Lower lobe of right lung (tissue), 2 donors: ENCODE measurements at regions not wholly inside any gene's neighbourhood (a gene's known extent, or its start where the extent isn't known, plus 50 kb on each side); places are given as distances from the start of the nearest gene placed in this dataset.

Experiments
- ATAC-seq, 2 donors: fragments of 200-7000 bp; cut with Tn5 transposase; one replicate each; pipeline ENCODE4 v1.9.1; 2020 to 2022; ENCODE audit warnings: mild to moderate bottlenecking in 2 of 2, moderate library complexity in 2 of 2
- DNase-seq: peaks from one replicate; pipeline ENCODE4 v3.0.0-alpha.2; 2020
- H3K27ac ChIP-seq: fragments of 200-600 bp; one replicate; pipeline ENCODE4 v1.8.0; 2022
- H3K27me3 ChIP-seq: fragments of 200-600 bp; one replicate; pipeline ENCODE4 v1.8.0; 2022; ENCODE audit warnings: low read depth
- H3K36me3 ChIP-seq: fragments of 200-600 bp; one replicate; pipeline ENCODE4 v1.8.0; 2022; ENCODE audit warnings: mild to moderate bottlenecking
- H3K4me1 ChIP-seq: fragments of 200-600 bp; one replicate; pipeline ENCODE4 v1.8.0; 2022
- H3K4me3 ChIP-seq: fragments of 200-600 bp; one replicate; pipeline ENCODE4 v1.8.0; 2022; ENCODE audit warnings: mild to moderate bottlenecking
- H3K9me3 ChIP-seq: fragments of 200-600 bp; one replicate; pipeline ENCODE4 v1.8.0; 2022
- intact Hi-C: fragments of 100-400 bp; cut with DNase I; formaldehyde crosslinking; loops from one replicate; pipeline ENCODE4 v1.11.0; 2022
- TF ChIP-seq, protein P1 (sequence below): fragments of 200-600 bp; IDR thresholded peaks from one replicate; pipeline ENCODE4 v1.8.0; 2022; ENCODE audit warnings: antibody characterized with exemption, mild to moderate bottlenecking
- donor health status: DM: no; HTN: yes; CAD: no; lungs with severe emphysema.

DNA sequence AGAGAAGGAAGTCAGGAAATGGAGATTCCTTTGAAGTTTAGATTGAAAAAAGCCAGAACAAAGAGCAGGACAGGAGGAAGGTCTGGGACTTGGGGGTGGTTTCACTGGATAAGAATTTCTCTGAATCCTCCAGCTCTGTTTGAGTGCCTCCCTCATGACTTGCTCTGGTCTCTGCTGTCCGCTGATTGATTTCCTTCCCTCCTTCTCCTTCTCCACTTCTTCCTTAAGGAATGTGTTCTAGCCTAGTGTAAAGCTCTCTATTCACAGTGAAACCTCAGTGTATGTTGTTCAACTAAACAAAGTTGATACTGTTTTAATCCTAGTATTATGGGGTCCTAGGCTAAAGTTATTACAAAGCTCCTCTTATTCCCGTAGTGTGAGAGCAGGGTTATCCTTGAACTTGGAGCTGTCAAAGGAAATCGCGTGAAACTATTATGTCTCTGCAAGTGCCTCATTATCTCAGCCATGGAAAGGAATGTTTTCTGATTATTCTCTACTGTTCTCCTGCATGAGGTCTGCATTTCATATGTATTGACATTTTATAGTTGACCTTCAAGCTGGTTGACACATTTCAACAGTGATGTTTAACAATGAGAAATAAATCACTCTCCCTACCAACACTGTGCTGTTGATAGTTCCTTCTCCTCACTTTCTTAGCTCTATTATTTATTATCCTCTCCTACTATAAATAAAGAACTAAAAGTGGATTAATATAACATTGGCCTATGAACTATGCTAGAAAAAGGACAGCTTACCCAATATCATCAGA is 82.7 kb upstream of the KCTD3 start:
- H3K4me1 ChIP-seq, result no peaks in the 10 kb centered on the region
- no peaks in the 10 kb centered on the region for H3K36me3 ChIP-seq
- no peak overlapping the region for H3K4me3 ChIP-seq
- ATAC-seq, result no peak
- TF ChIP-seq, protein P1, sequence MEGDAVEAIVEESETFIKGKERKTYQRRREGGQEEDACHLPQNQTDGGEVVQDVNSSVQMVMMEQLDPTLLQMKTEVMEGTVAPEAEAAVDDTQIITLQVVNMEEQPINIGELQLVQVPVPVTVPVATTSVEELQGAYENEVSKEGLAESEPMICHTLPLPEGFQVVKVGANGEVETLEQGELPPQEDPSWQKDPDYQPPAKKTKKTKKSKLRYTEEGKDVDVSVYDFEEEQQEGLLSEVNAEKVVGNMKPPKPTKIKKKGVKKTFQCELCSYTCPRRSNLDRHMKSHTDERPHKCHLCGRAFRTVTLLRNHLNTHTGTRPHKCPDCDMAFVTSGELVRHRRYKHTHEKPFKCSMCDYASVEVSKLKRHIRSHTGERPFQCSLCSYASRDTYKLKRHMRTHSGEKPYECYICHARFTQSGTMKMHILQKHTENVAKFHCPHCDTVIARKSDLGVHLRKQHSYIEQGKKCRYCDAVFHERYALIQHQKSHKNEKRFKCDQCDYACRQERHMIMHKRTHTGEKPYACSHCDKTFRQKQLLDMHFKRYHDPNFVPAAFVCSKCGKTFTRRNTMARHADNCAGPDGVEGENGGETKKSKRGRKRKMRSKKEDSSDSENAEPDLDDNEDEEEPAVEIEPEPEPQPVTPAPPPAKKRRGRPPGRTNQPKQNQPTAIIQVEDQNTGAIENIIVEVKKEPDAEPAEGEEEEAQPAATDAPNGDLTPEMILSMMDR, result no peak
- intact Hi-C loops, result no loop called here
- no peaks in the 10 kb centered on the region for H3K9me3 ChIP-seq
- no peaks in the 10 kb centered on the region for H3K27me3 ChIP-seq
- no peak overlapping the region for H3K27ac ChIP-seq
- no peak for DNase-seq

DNA sequence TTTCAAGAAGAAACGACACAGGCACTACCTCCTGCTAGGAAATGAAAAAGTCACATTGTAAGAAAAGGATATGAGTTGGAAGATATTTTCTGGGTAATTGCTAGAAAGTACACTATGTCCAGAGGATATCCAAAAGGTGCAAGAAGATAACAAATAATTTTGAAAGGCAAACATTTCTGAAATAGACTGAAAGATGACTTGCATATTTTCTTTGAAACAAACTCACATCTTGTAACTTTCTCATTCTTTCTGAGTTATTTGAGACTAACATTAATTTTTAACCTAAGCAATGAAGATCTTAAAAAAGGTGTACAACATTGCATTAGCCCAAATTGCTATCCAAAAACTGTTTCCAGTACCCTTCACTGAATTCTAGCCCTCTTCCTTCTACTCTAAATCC is 79.6 kb upstream of the KCTD3 start:
- DNase-seq, result no peak
- TF ChIP-seq, protein P1, result no peak
- H3K9me3 ChIP-seq, result no peaks in the 10 kb centered on the region
- no peak overlapping the region for H3K27ac ChIP-seq
- intact Hi-C loops, result no loop called here
- no peak overlapping the region for H3K4me3 ChIP-seq
- H3K27me3 ChIP-seq, result no peaks in the 10 kb centered on the region
- H3K4me1 ChIP-seq, result no peaks in the 10 kb centered on the region
- no peak for ATAC-seq
- H3K36me3 ChIP-seq, result no peaks in the 10 kb centered on the region

DNA sequence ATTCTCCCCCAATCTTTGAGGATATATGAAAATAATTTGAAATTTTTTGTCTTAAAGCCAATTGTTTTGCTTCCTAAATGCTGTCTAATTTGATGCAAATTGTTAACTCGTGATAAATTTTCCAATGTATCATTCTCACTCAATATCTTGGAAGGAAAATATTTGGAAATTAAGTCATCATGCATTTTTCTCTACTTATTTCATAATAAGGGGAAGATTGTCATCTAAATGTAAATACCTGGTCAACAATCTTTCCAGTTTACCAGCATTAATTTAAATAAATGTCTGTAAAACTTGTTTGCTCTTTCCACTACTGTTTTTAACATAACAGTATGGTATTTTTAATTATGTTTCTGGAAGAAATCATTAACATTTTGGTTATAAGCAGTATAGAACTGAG is 78.3 kb upstream of the KCTD3 start:
- ATAC-seq (no peak), DNase-seq (no peak)
- H3K27me3 ChIP-seq, result no peaks in the 10 kb centered on the region
- H3K36me3 ChIP-seq, result no peaks in the 10 kb centered on the region
- intact Hi-C loops, result no loop called here
- no peak overlapping the region for H3K4me3 ChIP-seq
- no peak overlapping the region for H3K27ac ChIP-seq
- H3K4me1 ChIP-seq, result no peaks in the 10 kb centered on the region
- H3K9me3 ChIP-seq, result no peaks in the 10 kb centered on the region
- TF ChIP-seq, protein P1, result no peak

DNA sequence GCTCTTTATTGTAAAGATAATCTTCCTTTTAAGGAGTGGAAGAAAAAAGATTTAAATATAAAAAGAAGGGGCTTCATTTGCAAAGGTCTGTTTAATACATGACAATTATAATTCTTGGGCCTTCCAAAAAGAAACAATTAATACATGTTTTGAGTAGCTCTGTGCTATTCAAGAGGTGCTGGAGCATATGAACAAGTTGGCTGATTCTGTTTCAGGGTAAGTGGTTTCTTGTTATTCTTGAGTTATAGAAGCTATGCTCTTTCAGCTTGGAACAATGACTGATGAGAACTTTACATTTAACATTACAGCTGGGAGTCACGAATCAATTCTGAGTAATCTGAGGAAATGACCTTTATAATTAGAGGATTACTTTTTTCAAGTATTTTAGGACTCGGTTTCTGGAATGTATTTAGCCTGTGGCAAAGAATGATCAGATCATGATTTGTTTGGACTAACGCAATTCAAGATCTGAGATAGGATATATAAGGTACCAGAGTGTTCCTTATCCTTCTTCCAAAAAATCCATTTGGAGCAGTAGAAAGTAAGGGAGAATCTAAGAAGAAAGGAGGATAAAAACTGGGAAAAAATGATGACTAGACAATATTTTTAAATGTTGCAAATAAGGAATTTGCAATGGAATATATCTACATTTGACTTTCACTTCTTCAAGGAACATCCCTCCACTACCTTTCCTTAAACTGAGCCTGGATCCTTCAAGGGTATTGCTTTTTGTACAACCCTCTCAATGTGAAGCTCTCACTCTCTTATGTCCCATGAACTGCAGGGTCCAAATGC is 77.1 kb upstream of the KCTD3 start:
- ATAC-seq (no peak), DNase-seq (no peak)
- Histone ChIP-seq H3K9me3 (no peaks in the 10 kb centered on the region), H3K4me1 (no peaks in the 10 kb centered on the region), H3K4me3 (no peak overlapping the region), H3K27ac (no peak overlapping the region), H3K27me3 (no peaks in the 10 kb centered on the region), H3K36me3 (no peaks in the 10 kb centered on the region)
- intact Hi-C loops, result no loop called here
- TF ChIP-seq, protein P1, result no peak

DNA sequence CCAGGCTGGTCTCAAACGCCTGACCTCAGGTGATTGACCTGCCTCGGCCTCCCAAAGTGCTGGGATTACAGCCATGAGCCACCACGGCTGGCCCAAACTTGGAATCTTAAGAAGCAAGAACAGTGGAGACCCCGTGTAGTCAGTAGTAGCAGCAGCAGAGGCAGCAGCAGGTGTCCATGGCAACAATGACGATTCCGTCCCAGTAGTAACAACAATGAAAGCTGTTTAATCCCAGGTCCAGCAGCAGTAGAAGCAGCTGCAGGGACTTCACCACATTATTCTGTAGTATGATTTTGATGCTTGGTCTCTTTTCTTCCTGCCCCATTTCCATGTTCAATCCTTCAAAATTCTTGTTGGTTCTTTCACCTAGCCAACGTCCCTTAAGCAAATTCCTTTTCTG is 69.6 kb upstream of the KCTD3 start:
- intact Hi-C loops, result no loop called here
- H3K27ac ChIP-seq, result no peak overlapping the region
- no peaks in the 10 kb centered on the region for H3K27me3 ChIP-seq
- H3K4me1 ChIP-seq, result no peaks in the 10 kb centered on the region
- TF ChIP-seq, protein P1, result no peak
- H3K9me3 ChIP-seq, result no peaks in the 10 kb centered on the region
- DNase-seq (no peak), ATAC-seq (no peak)
- H3K4me3 ChIP-seq, result no peak overlapping the region
- H3K36me3 ChIP-seq, result no peaks in the 10 kb centered on the region
